SH-SY5Y (cell line): ENCODE measurements at regions not wholly inside any gene's neighbourhood (a gene's known extent, or its start where the extent isn't known, plus 50 kb on each side); places are given as distances from the start of the nearest gene placed in this dataset.

ENCODE experiments used
- GATA2 ChIP-seq: IDR thresholded peaks from 2 replicates; pipeline ENCODE4 v1.6.1; 2011; ENCODE audit warnings: mild to moderate bottlenecking, low read depth, low read length
- GATA3 ChIP-seq: IDR thresholded peaks from 2 replicates; pipeline ENCODE4 v1.6.1; 2011; ENCODE audit warnings: low read depth, mild to moderate bottlenecking, low read length, moderate library complexity

DNA sequence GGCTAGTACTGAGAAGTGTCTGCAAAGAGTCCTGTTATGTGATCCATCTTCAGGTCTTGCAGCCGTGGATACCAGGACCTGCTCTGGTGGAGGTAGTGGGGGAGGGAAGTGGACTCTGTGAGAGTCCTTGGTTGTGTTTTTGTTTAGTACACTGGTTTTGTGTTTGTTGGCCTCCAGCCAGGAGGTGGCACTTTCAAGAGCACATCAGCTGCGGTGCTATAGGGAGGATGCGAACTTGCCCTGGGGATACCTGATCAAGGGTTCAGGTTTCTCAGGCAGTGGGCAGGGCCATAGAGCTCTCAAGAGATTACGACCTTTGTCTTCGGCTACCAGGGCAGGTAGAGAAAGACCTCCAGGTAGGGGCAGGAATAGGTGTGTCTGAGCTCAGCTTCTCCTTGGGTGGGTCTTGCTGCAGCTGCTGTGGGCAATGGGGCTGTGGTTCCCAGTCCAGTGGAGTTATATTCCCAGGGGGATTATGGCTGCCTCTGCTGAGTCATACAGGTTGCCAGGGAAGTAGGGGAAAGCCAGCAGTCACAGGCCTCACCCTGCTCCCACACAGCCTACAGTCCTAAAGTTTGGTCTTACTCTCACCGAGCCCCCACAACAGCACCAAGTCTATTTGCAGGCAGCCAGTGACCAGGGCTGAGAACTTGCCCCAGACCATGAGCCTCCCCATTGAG is 132.8 kb upstream of the NPHP3 start:
- TF ChIP-seq GATA2 (no peak), GATA3 (no peak)

DNA sequence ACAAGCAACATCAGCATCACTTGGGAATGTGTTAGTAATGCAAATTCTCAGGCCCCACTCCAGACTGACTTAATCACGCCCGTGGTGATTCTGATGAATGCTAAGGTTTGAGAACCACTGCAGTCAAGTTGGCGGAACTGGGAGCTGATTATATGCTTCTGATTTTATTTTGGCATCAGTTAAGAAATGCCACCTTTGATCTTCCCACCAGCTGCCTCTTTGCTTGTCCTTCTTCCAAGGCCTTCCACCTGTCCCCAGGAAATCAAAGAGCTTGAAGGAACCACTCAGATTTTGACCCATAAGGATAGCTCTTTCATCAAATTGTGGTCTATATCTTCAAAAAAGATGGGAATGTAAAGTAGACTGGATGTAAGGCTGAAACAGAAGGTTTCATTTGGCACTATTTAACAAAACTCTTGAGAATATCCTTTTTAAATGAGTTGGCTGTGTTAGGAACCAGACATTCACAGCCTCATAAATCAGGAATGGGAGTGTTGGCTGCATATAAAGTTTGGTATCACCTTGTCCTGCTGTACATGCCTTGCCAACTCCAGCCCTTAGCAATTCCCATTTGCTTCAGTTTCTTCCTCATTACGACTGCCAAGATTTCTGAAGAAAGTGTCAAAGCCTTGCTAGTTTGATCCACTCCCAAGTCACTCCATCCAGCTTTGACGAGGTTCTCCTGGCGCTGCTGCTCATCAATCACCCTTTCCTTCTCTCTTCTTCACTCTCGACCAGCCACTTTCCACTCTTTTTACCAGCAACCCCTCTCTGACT is 125.8 kb upstream of the NPHP3 start:
- no peak for TF ChIP-seq GATA2
- no peak for TF ChIP-seq GATA3

DNA sequence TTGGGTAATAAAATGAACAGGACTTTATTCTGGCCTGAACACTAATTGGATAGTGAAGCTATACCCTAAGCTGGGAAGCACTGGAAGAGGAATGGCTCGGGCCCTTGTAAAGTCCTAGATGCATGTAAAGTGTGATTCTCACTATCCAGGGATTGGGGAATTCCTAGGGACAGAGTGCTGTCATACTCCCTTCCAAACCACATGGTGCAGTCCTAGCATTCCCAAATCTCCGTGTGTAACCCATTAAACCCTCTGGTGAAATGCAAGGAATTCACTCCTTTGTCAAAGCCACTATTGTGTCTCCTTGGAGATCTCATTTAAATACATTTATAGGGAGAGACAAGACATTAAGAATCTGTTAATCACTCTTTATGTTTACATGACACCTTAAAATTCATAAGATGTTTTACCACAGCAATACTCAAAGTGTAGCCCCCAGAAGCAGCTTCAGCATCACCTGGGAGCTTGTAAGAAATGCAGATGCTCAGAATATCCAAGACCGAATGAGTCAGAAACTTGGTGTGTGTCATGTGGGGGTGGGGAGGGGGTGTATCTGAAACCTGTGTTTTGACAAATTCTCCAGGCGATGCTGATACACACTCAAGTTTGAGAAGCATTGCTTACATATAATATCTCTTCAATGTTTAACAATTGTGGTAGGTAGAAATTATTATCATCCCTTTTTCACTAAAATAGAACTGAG is 121.8 kb upstream of the NPHP3 start:
- TF ChIP-seq GATA3, result no peak
- TF ChIP-seq GATA2, result no peak

DNA sequence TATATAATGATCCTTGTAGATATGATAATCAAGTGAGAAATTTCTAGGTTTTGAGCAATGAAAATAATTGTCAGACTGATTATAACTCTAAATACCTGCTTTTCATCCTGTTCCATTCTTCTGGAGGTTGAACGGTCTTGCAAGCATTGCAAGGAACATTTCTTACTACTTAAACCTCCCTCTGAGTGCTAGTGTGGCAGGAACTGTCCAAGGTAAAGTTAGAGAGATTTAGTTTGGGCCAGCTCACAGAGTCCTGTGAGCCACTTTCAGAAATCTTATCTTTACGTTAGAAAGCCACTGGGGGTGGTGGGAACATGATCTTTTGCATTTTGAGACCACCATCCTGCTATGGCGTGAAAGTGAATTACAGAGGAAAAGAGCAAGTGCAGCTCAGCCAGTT is 121.1 kb upstream of the NPHP3 start:
- no peak for TF ChIP-seq GATA3
- no peak for TF ChIP-seq GATA2

DNA sequence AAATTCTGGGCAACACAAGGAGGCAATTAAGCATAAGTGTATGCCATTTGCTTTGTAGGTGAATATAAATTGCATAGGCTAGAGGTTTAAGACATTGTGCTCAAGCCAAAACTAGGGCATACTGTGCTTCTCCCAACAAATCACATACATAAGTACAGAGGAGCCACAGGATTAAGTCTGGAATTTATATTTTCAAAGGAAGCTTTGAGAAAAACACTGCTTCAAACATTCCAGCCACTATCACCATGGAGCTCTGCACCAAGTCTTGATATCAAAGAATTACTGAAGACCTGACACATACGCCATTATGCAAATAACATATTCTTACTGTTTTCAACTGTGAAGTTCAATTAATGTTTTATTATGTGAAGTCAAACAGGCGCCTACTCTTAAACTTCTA is 119.4 kb upstream of the NPHP3 start:
- TF ChIP-seq GATA2 (no peak), GATA3 (no peak)

DNA sequence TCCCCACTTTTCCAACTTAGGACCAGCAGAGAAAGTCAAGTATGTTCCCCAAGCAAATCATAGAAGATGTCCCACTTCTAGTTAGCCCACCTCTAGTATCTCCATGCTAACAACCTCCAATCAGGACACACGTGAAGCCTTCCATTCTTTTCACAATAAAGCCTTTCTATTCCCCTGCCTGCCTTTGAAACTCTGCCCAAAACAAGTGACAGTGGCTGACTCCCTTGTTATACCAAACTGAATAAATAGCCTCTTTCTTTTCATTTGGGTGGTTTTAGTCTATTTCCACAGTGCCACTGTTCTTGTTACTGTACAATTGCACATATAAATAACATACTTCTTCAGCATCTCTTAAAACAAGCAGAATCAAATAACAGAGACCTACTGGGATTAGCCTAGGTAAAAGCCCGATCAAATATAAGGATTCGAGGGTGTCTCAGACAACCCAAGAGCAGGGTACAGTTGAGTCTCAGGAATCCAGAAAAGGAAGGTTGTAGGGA is 118.0 kb upstream of the NPHP3 start:
- no peak for TF ChIP-seq GATA3
- no peak for TF ChIP-seq GATA2

DNA sequence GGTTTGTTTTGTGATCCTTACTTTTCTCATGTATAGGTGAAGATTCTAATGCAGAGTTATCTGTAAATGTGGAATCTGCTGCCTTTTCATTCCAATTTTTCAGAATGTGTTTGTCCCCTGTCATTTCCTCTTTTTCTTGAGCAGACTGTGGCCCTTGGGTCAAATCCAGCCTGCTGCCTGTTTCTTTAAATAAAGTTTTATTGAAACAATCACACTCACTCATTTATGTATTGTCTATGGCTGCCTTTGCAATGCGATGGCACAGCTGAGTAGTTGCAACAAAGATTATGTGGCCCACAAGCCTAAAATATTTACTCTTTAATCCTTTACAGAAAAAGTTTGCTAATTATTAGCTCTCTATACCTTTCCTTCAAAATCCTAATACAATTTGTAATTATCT is 116.3 kb upstream of the NPHP3 start:
- no peak for TF ChIP-seq GATA2
- no peak for TF ChIP-seq GATA3

DNA sequence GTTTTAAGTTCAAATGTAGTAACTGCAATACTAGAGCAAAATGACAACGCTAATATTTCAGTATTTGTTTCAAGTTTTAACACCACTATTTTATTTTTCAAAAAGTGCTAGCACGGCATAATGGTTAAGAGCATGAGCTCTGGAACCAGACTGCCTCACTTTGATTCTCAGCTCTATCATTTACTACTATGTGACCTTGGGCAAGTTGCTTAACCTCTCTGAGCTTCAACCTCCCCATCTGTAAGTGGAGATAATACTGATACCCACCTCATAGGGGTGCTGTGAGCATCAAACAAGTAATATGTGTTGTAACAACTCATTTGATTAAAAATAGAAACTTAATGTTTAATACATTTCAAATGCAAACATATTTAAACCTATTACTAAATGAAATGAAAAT is 115.4 kb upstream of the NPHP3 start:
- TF ChIP-seq GATA3, result no peak
- no peak for TF ChIP-seq GATA2

DNA sequence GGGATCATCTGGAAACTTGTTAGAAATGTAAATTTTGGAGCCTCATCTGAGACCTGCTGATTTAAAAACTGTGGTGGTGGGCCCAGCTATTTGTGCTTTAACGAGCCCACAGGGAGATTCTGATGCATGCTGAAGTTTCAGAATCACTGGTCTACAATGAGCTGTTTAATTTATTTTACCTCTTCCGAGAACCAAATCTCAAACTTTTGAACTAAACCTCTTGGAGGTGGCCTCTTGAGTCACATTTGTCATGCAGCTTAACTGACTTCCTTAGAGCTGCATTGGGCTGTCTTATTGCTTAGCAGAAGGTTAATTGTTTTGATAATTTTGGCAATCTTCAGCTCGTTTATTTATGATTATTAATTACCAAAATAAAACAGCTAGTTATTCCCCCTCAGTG is 112.1 kb upstream of the NPHP3 start:
- TF ChIP-seq GATA2, result no peak
- no peak for TF ChIP-seq GATA3

DNA sequence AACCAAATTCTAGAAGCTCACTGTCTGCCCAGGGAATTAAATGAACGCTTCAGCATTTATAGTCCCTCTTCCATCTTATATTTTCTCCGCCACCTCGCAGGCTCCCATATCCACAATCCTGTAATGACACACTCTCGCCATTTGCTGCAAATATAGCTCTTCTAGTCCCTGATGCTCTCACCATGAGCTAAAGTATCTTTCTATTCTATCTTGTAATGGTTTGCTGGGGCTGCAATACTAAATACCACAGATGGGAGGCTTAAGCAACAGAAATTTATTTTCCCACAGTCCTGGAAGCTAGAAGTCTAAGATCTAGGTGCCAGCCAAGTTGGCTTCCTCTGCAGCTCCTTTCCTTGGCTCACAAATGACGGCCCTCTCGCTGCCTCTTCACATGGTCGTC is 106.9 kb upstream of the NPHP3 start:
- no peak for TF ChIP-seq GATA3
- no peak for TF ChIP-seq GATA2

DNA sequence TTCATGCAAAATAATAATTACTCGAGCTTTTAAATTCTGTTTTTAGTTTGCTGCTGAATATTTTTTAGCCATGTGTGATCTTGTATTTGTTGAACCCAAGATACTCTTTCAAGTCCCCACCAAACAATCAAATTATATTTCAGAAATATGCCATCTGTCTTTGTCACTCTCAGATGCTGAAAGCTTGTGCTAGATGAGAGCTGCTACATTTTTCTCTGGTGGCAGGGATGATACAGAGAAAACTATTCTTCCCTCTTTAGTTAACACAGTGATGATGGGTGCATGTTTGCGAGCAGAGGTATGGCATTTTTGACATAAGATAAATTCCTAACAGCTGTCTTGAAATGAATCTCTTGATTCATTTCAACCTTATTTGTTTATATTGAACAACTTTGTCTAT is 100.6 kb upstream of the NPHP3 start:
- no peak for TF ChIP-seq GATA3

DNA sequence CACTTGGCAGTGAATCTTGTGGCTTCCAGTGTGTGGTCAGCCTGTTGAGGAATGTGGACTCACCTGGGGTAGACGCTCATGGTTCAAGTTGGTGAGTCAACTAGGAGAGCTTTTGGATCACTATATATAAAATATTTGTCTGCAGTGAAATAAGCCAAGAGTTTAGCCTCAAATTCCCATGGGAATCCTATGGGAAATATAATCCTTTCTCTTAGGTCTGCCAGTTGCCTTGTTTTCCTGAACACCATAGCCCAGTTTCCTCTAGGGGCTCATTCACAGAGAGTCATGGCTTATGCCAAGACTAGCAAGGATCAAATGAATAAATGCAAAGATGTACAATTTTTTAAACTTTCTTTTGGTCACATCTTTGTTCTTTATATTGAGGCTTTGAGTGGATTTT is 100.1 kb upstream of the NPHP3 start:
- no peak for TF ChIP-seq GATA2
- no peak for TF ChIP-seq GATA3

DNA sequence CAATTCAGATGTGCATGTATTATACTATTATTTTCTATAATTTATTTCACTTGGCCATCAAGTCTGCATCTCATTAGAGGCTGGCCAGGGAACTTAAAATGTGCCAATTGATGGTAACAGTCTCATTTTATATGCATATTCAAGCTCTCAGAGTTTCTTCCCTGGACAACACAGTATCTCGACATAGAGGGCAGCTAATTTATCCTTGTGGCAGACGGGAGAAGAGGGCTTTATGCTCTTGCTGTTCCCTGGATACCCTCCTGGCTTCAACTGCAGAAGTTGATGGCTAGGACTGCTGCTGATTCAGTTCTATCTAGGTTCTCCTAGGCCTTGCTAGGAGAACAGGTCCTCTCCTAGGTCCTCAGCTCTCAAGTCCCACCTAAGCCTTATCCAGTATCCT is 99.1 kb upstream of the NPHP3 start:
- no peak for TF ChIP-seq GATA3
- TF ChIP-seq GATA2, result no peak

DNA sequence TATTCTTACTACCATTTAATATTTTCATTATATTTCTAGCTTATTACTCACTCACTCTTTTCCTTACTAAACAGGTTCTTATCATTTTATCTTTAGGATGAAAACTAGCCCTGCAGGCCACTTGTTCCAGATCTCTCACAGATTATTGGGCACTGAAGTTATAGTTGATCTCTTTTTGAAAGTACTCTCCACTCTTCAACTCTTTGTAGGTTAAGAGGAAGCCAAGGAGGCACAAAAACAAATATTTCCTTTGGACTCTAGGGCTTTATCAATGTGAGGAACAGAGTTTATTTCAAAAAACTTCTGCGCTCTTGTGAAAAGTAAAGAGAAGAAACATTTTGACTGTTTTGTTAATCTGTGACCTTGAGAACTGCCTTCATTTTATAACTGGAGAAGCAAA is 96.0 kb upstream of the NPHP3 start:
- no peak for TF ChIP-seq GATA2
- no peak for TF ChIP-seq GATA3
